ENCODE measurements at regions not wholly inside any gene's neighbourhood (a gene's known extent, or its start where the extent isn't known, plus 50 kb on each side); places are given as distances from the start of the nearest gene placed in this dataset.

DNA sequence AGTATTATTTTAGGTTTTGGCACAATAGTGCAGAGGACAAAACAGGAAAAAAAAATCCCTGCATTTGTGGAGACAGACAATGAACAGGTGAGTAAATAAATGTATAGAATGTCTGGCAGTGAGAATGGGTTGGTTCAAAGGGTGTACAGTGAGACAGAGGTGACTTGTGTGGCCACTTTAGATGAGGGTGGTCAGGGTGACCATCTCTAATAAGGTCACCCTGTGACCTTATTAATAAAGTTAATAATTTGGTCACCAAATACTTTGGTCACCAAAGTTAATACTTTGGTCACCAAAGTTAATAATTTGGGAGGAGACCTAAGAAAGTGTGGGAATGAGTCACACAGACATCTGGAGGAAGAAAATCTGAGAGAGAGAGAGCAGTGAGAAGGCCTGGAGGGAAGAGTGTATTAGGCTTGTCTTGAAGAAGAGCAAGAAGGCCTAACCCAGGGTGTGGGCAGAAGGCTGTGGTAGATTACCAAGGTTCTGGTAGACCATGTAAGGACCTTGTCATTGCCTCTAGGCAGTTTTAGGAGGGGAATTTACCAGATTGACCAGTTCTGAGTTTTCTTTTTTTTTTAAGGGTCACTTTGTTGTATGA lies 1368.4 kb upstream of the CELF4 start:
- ATAC-seq (no peak), DNase-seq (ENCODE audit: low spot score) (no peak)

More for the DNA sequence above, 1368.4 kb upstream of the CELF4 start:
- H3F3A ChIP-seq (replicated peaks; ENCODE audit: low read depth): no peaks in the 10 kb centered on the region
- H3K4me3 ChIP-seq: no peak overlapping the region
- no peaks in the 10 kb centered on the region for H3K79me2 ChIP-seq (replicated peaks; ENCODE audit: insufficient read depth)
- no peaks in the 10 kb centered on the region for H3K27me3 ChIP-seq (ENCODE audit: insufficient read depth)
- no peaks in the 10 kb centered on the region; the same call in 1 of the 2 replicates for H3K9me2 ChIP-seq (ENCODE audit: insufficient read depth)
- no peaks in the 10 kb centered on the region for H4K20me1 ChIP-seq (replicated peaks; ENCODE audit: insufficient read depth)
- TF ChIP-seq ZNF114 (CRISPR knock-in tag; IDR thresholded peaks at IDR 0.05) (no peak), ZNF331 (CRISPR knock-in tag; IDR thresholded peaks at IDR 0.05; ENCODE audit: low read depth) (no peak), NANOG (IDR thresholded peaks at IDR 0.05; ENCODE audit: borderline replicate concordance) (no peak), POLR2AphosphoS5 (IDR thresholded peaks at IDR 0.05; ENCODE audit: low read depth) (no peak), JUNB (IDR thresholded peaks at IDR 0.05; ENCODE audit: unreplicated experiment) (no peak), ZNF462 (CRISPR knock-in tag; IDR thresholded peaks at IDR 0.05) (no peak)
- TF ChIP-seq, protein P1, sequence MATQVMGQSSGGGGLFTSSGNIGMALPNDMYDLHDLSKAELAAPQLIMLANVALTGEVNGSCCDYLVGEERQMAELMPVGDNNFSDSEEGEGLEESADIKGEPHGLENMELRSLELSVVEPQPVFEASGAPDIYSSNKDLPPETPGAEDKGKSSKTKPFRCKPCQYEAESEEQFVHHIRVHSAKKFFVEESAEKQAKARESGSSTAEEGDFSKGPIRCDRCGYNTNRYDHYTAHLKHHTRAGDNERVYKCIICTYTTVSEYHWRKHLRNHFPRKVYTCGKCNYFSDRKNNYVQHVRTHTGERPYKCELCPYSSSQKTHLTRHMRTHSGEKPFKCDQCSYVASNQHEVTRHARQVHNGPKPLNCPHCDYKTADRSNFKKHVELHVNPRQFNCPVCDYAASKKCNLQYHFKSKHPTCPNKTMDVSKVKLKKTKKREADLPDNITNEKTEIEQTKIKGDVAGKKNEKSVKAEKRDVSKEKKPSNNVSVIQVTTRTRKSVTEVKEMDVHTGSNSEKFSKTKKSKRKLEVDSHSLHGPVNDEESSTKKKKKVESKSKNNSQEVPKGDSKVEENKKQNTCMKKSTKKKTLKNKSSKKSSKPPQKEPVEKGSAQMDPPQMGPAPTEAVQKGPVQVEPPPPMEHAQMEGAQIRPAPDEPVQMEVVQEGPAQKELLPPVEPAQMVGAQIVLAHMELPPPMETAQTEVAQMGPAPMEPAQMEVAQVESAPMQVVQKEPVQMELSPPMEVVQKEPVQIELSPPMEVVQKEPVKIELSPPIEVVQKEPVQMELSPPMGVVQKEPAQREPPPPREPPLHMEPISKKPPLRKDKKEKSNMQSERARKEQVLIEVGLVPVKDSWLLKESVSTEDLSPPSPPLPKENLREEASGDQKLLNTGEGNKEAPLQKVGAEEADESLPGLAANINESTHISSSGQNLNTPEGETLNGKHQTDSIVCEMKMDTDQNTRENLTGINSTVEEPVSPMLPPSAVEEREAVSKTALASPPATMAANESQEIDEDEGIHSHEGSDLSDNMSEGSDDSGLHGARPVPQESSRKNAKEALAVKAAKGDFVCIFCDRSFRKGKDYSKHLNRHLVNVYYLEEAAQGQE (IDR thresholded peaks at IDR 0.05; ENCODE audit: unreplicated experiment): no peak
- TF ChIP-seq, protein P2, sequence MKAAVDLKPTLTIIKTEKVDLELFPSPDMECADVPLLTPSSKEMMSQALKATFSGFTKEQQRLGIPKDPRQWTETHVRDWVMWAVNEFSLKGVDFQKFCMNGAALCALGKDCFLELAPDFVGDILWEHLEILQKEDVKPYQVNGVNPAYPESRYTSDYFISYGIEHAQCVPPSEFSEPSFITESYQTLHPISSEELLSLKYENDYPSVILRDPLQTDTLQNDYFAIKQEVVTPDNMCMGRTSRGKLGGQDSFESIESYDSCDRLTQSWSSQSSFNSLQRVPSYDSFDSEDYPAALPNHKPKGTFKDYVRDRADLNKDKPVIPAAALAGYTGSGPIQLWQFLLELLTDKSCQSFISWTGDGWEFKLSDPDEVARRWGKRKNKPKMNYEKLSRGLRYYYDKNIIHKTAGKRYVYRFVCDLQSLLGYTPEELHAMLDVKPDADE (IDR thresholded peaks at IDR 0.05): no peak
- H2AFZ ChIP-seq: no peak overlapping the region
- H3K36me3 ChIP-seq (ENCODE audit: insufficient read depth): no peaks in the 10 kb centered on the region
- no peak overlapping the region for H3K27ac ChIP-seq (ENCODE audit: low read depth)
- Mint-ChIP-seq H3K4me1 (peaks cover 33% of the 10 kb centered on the region), H3K36me3 (ENCODE audit: low read depth) (peaks cover 16% of the 10 kb centered on the region; the same call in 2 of the 3 replicates), H3K27me3 (ENCODE audit: insufficient read depth, low read depth, poor library complexity) (no peaks in the 10 kb centered on the region), H3K4me3 (no peak overlapping the region), H3K27ac (no peak overlapping the region), H3K9me3 (peaks cover 3% of the 10 kb centered on the region; the same call in 1 of the 3 replicates)
- H3K4me2 ChIP-seq: no peak overlapping the region
- H3K4me1 ChIP-seq (ENCODE audit: insufficient read depth): peaks cover 31% of the 10 kb centered on the region

Data from GM23338 (cell line).